Naive B cell (primary cell): ENCODE measurements at regions not wholly inside any gene's neighbourhood (a gene's known extent, or its start where the extent isn't known, plus 50 kb on each side); places are given as distances from the start of the nearest gene placed in this dataset.

Experiments used
- ATAC-seq, 2 donors: fragments of 150-1000 bp; cut with Tn5 transposase; 2 replicates each; pipeline ENCODE4 v1.10.0; 2021; ENCODE audit warnings: low read depth in 2 of 2, mild to moderate bottlenecking in 2 of 2, moderate library complexity in 2 of 2
- DNase-seq: peaks from one replicate; pipeline ENCODE4 v3.0.0; 2022
- H3K27ac Mint-ChIP-seq, 6 donors: one replicate each; pipeline ENCODE4 v1.8.0; 2020 to 2022; ENCODE audit warnings: mild to moderate bottlenecking in 6 of 6, mixed read lengths in 6 of 6, moderate library complexity in 5 of 6, inconsistent platforms in 2 of 6
- H3K27me3 Mint-ChIP-seq, 3 donors: one replicate each; pipeline ENCODE4 v1.8.0; 2021 to 2022; ENCODE audit warnings: mixed read lengths in 3 of 3, mild to moderate bottlenecking in 1 of 3
- H3K36me3 Mint-ChIP-seq, 2 donors: one replicate each; pipeline ENCODE4 v1.8.0; 2020 to 2022; ENCODE audit warnings: mixed read lengths in 2 of 2, inconsistent platforms in 1 of 2, mild to moderate bottlenecking in 1 of 2
- H3K4me1 Mint-ChIP-seq, 3 donors: one replicate each; pipeline ENCODE4 v1.8.0; 2020 to 2022; ENCODE audit warnings: mixed read lengths in 3 of 3, inconsistent platforms in 1 of 3, mild to moderate bottlenecking in 1 of 3, moderate library complexity in 1 of 3
- H3K4me3 Mint-ChIP-seq, 8 donors: one replicate each; pipeline ENCODE4 v1.8.0; 2020 to 2022; ENCODE audit warnings: mild to moderate bottlenecking in 8 of 8, mixed read lengths in 8 of 8, moderate library complexity in 8 of 8, inconsistent platforms in 2 of 8
- H3K9me3 Mint-ChIP-seq, 7 donors: one replicate each; pipeline ENCODE4 v1.8.0; 2020 to 2022; ENCODE audit warnings: mixed read lengths in 7 of 7, mild to moderate bottlenecking in 5 of 7, inconsistent platforms in 2 of 7, moderate library complexity in 1 of 7

DNA sequence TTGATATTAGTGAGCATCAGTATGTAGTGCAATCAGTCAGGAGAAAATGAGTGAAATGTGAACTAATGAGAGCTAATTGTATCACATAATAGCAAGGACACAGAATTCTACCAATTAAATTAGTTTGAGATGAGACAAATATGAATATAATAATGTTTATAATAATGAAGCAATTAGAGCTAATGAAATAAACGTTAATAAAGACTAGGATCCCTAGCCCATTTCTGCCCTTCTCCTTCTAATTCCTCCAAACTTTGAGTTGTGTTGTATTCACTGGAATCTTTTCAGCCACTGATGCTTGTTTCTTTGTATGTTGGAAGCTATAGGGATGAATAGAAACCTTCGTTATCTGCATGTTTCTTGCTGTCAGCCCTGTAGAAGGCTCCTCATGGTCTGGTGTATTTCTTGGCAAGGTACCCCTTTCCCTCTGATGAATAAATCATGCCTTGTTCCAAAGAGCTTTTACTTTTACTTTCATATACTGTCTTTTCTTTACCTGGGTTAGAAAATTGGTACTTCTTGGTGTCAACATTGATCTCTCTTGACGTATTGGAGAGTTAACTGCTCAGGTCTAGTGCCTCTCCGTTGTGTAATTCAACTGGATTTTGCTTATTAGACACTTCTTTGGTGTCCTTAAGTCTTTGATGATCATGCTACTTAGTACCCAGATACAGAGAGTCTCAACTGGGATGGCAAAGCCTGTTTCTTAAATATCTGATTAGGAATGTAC, 154.8 kb downstream of the PTCSC3 start:
- Mint-ChIP-seq H3K27ac (no peak overlapping the region), H3K9me3 (peaks cover 0 to 4% (median 0%) of the 10 kb centered on the region in 7 donors)

DNA sequence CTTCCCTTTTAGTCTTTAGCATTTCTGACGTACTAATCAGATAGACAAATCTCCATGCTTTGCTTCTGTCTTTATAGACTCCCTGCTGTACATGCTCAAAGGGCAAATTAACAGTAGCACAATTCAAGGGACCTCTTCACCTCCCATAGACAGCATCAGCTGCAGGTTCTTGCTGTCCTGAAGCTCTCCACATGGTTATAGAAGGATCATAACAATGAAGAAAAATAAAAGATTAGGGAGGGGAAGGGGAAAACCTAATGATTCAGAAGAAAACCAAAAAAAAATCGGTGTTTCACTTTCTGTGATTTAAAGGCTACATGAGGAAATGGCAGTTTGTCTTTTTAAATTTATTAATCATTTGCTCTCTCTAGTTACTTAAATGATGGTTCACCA, 155.5 kb downstream of the PTCSC3 start:
- ATAC-seq, result no peak
- Mint-ChIP-seq H3K27ac (no peak overlapping the region), H3K9me3 (peaks cover 0 to 4% (median 0%) of the 10 kb centered on the region in 7 donors), H3K27me3 (peaks cover 0 to 5% (median 4%) of the 10 kb centered on the region in 3 donors), H3K4me1 (no peaks in the 10 kb centered on the region), H3K36me3 (no peaks in the 10 kb centered on the region), H3K4me3 (no peak overlapping the region)
- DNase-seq, result no peak

More for the DNA sequence above, 154.8 kb downstream of the PTCSC3 start:
- ATAC-seq, result no peak
- peaks cover 0 to 6% (median 0%) of the 10 kb centered on the region in 3 donors for H3K27me3 Mint-ChIP-seq
- no peaks in the 10 kb centered on the region for H3K4me1 Mint-ChIP-seq
- H3K4me3 Mint-ChIP-seq, result no peak overlapping the region
- no peaks in the 10 kb centered on the region for H3K36me3 Mint-ChIP-seq
- no peak for DNase-seq

DNA sequence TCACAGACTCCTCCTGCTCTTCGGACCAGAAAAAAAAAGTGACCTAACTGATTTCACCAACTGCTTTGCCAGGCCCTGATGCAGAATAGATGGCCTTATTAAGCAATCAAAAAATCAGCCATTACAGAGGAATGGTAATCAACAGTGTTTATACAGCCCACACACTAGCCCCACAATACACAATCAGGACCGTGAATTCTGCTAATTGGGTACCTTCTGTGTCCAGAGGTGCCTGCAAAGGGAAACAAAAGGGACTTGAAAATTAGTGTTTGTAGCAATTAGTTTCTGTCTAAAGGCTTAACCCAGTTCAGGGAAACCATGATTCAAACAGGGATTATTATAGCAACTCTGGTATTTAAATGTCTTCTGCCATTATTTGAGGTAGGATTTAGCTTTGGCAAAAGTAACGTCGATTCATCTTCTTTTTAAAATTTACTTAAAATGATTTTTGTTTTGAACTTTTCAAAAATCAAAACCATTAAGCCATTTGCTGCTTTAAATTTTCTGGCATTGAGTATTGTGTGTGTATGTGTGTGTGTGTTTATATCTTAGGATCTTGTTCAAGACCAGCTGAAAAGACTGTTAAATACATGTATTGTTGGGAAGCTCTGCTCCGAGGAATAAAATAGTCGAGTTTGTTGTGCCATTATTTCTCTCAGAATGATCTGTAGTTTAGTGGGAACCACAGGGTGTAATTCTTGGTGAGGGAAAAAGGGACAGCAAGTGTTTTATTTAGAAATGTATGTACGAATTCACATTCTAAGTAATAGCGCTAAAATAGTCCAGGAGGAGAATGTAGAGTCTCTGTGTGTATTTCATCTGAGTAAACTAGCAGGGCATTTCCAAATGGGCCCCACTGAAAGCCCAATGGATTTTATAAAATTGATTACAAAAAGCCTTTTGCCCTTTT, 156.1 kb downstream of the PTCSC3 start:
- Mint-ChIP-seq H3K36me3 (no peaks in the 10 kb centered on the region), H3K27me3 (peaks cover 0 to 5% (median 4%) of the 10 kb centered on the region in 3 donors), H3K4me3 (no peak overlapping the region), H3K9me3 (peaks cover 0 to 4% (median 0%) of the 10 kb centered on the region in 7 donors), H3K27ac (no peak overlapping the region), H3K4me1 (no peaks in the 10 kb centered on the region)
- ATAC-seq, result no peak
- no peak for DNase-seq

DNA sequence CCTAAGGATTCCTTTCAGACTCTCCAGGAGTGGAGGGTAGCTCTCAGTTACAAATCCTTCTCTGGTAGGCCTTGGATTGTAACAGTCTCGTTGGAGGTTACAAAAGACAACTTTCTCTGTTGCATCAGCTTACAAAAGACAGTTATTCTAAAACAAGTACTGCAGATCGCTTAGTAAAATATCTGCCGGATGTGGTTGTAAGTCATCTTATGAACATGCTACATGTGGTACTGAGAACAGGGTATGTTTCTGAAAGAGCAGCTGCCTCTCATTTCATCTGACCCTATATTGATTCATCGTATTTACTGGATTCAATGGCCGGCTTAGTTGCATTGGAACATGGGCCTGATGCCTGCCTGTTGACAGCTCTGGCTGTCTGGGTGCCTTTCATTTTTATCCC, 157.4 kb downstream of the PTCSC3 start:
- H3K4me1 Mint-ChIP-seq, result no peaks in the 10 kb centered on the region
- DNase-seq (no peak), ATAC-seq (no peak)

DNA sequence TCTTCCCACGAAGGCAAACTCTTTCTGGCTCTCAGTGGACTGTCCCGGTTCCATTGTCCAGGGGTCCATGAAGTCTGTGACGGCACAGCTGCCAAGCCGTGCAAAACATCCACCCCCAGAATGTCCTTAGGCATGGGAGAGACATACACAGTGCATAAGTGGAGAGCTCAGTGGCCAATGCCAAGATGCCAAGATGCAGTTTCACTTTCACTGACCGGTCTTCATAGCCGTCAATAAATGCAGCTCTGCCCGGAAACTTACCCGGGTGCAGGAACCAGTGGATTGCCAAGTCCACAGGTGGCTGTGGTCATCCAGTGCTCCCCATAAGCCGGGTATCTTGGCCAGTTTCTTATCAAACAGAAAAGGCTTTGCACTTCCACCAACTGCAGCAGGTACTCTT, 162.3 kb downstream of the PTCSC3 start:
- Mint-ChIP-seq H3K4me3 (no peak overlapping the region), H3K27ac (no peak overlapping the region), H3K9me3 (no peaks in the 10 kb centered on the region), H3K36me3 (no peaks in the 10 kb centered on the region), H3K4me1 (no peaks in the 10 kb centered on the region), H3K27me3 (peaks cover 4 to 8% (median 5%) of the 10 kb centered on the region in 3 donors)
- ATAC-seq (no peak), DNase-seq (no peak)

More for the DNA sequence above, 157.4 kb downstream of the PTCSC3 start:
- no peaks in the 10 kb centered on the region for H3K36me3 Mint-ChIP-seq
- H3K4me3 Mint-ChIP-seq, result no peak overlapping the region
- peaks cover 0 to 5% (median 4%) of the 10 kb centered on the region in 3 donors for H3K27me3 Mint-ChIP-seq
- H3K9me3 Mint-ChIP-seq, result no peaks in the 10 kb centered on the region
- no peak overlapping the region for H3K27ac Mint-ChIP-seq

DNA sequence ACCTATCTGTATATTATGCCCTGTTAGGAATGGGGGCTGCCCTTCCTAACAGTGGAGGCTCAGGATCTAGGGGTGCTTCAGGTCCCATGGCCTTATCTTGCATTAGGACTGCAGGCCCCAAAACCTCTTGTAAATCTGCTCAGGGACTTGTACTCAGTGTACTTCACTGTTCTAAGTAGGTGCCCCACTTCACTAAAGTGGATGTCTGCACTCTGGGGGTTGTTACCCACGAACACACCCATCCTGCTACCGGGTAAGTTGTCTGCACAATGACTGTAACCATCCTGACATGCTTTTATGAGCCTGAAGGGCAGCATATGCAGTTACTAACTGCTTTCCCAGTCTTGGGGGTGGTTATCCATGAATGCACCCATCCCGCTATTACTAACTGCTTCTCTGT, 163.0 kb downstream of the PTCSC3 start:
- H3K4me1 Mint-ChIP-seq, result no peaks in the 10 kb centered on the region
- no peak overlapping the region for H3K4me3 Mint-ChIP-seq
- H3K27ac Mint-ChIP-seq, result no peak overlapping the region
- ATAC-seq, result no peak
- no peaks in the 10 kb centered on the region for H3K36me3 Mint-ChIP-seq
- H3K27me3 Mint-ChIP-seq, result peaks cover 8 to 9% (median 9%) of the 10 kb centered on the region in 3 donors
- H3K9me3 Mint-ChIP-seq, result no peaks in the 10 kb centered on the region
- no peak for DNase-seq

DNA sequence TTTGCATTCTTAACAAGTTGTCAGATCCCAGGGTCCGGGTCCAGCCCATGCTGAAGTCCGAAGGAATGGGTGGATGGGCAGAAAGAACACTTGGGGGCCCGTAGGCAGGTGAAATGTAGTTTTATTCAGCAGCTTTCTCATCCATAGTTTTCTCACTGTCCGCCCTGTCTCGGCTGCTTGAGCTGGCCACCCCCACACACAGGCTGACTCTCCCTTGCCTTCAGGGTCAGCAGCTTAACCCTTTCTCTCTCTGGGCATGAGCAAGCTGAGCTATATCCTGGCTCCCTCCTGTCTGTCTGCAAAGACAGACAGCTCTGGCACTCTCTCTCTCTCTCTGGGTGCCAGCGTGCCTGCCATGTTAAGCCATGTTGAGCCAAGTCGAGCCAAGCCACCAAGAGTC, 163.9 kb downstream of the PTCSC3 start:
- Mint-ChIP-seq H3K27me3 (peaks cover 8 to 9% (median 8%) of the 10 kb centered on the region in 3 donors), H3K27ac (no peak overlapping the region), H3K4me3 (no peak overlapping the region), H3K4me1 (no peaks in the 10 kb centered on the region), H3K9me3 (no peaks in the 10 kb centered on the region), H3K36me3 (no peaks in the 10 kb centered on the region)
- DNase-seq (no peak), ATAC-seq (no peak)

DNA sequence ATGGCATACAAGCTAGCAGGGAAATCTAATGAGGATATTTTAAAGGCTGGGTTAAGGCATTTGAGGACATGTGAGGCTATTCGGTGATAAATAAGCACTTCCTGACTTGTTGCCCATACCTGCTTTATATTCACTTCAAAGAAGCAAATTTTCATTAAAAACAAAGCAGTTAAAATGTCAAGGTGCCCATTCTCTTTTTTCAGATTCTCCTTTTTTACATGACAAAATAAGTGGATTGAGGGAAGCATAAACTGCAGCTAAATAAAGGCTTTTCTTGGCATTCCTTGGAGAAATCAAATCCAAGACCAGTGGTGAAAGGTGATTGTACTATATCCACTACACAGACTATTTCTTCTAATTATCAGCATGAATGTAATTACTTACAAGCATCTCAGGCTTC, 166.9 kb downstream of the PTCSC3 start:
- ATAC-seq, result no peak
- Mint-ChIP-seq H3K27ac (peak overlapping the region in 1 of 6 donors; percentile 53), H3K9me3 (no peaks in the 10 kb centered on the region)

DNA sequence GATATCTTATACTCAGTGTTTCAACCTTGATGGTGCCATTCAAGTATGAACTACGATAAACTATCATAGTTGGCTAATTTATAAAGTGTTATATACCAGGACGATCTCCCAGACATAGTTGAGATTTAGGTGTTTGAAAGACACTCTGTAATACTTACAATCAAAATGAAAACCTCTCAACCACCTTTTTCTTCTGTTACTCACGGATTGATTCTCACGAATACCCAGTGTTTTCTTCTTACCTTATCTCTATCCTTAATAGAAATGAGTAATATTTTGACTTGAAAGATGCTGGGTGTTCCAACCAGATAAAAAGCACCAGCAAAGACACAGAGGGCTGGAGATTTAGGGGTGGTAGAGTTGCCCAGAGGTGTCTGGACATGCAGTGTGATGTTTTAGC, 169.9 kb downstream of the PTCSC3 start:
- H3K36me3 Mint-ChIP-seq, result no peaks in the 10 kb centered on the region
- ATAC-seq (no peak), DNase-seq (no peak)
- no peaks in the 10 kb centered on the region for H3K9me3 Mint-ChIP-seq
- H3K4me1 Mint-ChIP-seq, result no peaks in the 10 kb centered on the region
- no peak overlapping the region for H3K27ac Mint-ChIP-seq
- peaks cover 8 to 11% (median 8%) of the 10 kb centered on the region in 3 donors for H3K27me3 Mint-ChIP-seq
- no peak overlapping the region for H3K4me3 Mint-ChIP-seq

More for the DNA sequence above, 166.9 kb downstream of the PTCSC3 start:
- Mint-ChIP-seq H3K4me1 (no peaks in the 10 kb centered on the region), H3K27me3 (peaks cover 8 to 16% (median 11%) of the 10 kb centered on the region in 3 donors), H3K36me3 (no peaks in the 10 kb centered on the region), H3K4me3 (no peak overlapping the region)
- no peak for DNase-seq

DNA sequence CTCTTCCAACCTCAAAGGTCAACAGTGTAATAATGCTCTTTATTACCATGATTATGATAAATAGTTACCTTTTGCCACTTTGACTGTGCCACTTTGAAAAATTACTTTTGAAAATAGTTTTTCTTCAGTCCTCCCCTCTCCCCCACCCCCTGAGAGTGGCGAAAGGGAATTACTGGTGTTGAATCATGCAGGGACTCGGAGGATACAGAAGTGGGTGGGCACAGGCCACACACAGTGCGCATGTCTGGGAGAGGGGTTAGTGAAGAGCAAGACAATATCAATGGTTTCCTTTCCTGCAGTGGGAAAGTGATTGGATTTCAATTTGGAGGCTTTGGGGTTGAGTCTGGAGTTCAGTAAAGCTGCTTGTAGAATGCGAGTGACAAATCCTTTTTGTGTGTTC, 170.9 kb downstream of the PTCSC3 start:
- no peaks in the 10 kb centered on the region for H3K9me3 Mint-ChIP-seq
- H3K27ac Mint-ChIP-seq, result no peak overlapping the region
- no peak overlapping the region for H3K4me3 Mint-ChIP-seq
- ATAC-seq (no peak), DNase-seq (no peak)
- no peaks in the 10 kb centered on the region for H3K36me3 Mint-ChIP-seq
- no peaks in the 10 kb centered on the region for H3K4me1 Mint-ChIP-seq
- H3K27me3 Mint-ChIP-seq, result peaks cover 8 to 11% (median 8%) of the 10 kb centered on the region in 3 donors

DNA sequence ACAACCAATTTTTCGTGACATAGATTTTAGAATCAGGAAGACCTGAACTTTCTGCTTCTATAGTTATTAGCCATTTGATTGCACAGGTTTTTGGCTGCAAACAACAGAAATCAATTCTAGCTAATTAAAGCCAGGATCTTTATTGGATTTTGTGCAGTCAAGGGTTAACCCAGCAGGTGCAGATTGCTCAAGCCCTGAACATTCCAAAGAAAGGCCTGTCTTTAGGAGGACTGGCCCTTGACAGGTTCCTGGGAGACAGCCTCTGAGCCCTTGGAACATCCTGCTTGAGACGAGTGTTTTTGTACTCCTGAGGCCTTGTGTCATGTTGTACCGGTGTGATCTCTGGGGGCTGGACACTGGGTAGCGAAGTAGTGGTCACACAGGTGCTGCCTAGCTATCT, 174.6 kb downstream of the PTCSC3 start:
- no peaks in the 10 kb centered on the region for H3K36me3 Mint-ChIP-seq
- H3K4me1 Mint-ChIP-seq, result no peaks in the 10 kb centered on the region
- H3K4me3 Mint-ChIP-seq, result no peak overlapping the region
- DNase-seq (no peak), ATAC-seq (no peak)
- H3K27me3 Mint-ChIP-seq, result peaks cover 2 to 20% (median 8%) of the 10 kb centered on the region in 3 donors
- H3K27ac Mint-ChIP-seq, result no peak overlapping the region
- H3K9me3 Mint-ChIP-seq, result no peaks in the 10 kb centered on the region

DNA sequence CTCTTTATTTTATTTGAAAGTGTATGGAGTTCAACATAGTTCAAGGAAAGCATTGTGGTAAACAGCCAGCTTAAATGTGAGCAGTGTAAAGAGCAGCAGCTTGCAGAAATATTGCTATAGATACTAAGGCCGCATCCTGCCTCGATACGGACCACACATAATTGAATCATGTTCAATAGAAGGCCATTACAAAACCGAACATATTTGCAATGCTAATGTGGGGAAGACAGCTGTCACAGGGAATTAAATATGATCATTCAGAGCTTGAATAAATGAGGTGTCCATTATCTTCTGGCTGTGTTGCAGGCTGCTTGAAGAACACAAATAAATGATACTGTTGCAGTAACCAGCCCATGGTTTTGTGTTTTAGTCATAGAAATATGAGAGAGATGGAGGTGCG, 173.2 kb downstream of the BRMS1L start:
- Mint-ChIP-seq H3K36me3 (no peaks in the 10 kb centered on the region), H3K27ac (no peak overlapping the region), H3K9me3 (no peaks in the 10 kb centered on the region), H3K27me3 (peaks cover 0 to 15% (median 5%) of the 10 kb centered on the region in 3 donors), H3K4me3 (no peak overlapping the region), H3K4me1 (no peaks in the 10 kb centered on the region)
- ATAC-seq (no peak), DNase-seq (no peak)

DNA sequence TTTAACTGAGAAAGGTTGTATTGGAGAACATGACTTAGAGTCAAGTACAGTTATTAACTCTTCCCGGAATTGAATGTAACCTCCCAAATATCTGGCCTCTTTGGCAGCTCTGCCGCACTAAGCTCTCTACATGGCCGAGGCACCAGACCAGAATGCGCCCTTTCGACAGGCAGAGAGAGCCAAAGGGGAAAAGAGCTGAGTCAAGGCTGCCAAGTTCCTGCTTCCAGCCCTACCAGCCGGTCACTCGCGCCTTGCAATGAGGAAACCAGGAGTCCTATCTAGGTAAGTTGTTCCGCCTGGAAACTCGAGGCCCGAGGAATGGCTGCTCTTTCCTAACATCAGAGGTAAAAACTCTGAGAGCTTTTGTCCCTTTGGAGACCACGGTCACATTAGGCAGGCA, 172.2 kb downstream of the BRMS1L start:
- no peak for ATAC-seq
- H3K27me3 Mint-ChIP-seq, result peaks cover 0 to 15% (median 8%) of the 10 kb centered on the region in 3 donors
- H3K9me3 Mint-ChIP-seq, result no peaks in the 10 kb centered on the region
- no peaks in the 10 kb centered on the region for H3K36me3 Mint-ChIP-seq
- H3K4me1 Mint-ChIP-seq, result no peaks in the 10 kb centered on the region
- H3K27ac Mint-ChIP-seq, result no peak overlapping the region
- H3K4me3 Mint-ChIP-seq, result no peak overlapping the region
- DNase-seq, result no peak

DNA sequence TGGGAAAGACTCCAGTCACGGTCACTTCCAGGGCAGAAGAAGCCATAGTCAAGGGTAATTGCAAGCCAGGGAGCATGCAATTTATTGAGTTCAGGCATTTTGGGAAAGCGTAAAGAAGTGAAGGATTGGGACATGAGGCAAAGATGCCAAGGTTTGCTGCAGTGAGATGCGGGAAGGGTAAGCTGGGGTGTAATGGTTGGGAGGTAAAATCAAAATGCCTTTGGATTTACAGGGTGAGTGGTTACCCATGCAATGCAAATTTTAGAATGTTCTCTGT, 167.5 kb downstream of the BRMS1L start:
- H3K27me3 Mint-ChIP-seq, result peaks cover 0 to 14% (median 7%) of the 10 kb centered on the region in 3 donors
- H3K4me3 Mint-ChIP-seq, result no peak overlapping the region
- no peak overlapping the region for H3K27ac Mint-ChIP-seq
- H3K36me3 Mint-ChIP-seq, result no peaks in the 10 kb centered on the region
- DNase-seq (no peak), ATAC-seq (no peak)
- no peaks in the 10 kb centered on the region for H3K4me1 Mint-ChIP-seq
- H3K9me3 Mint-ChIP-seq, result no peaks in the 10 kb centered on the region
